Calu3 (cell line): ENCODE measurements at regions not wholly inside any gene's neighbourhood (a gene's known extent, or its start where the extent isn't known, plus 50 kb on each side); places are given as distances from the start of the nearest gene placed in this dataset.

Experiments used
- BruUV-seq: library from RNA; stranded (reverse); fragments of 400-500 nt; replicated peaks from 2 replicates; lab custom pipeline; 2021; lab: Mats Ljungman, UMichigan
- CTCF ChIA-PET: fragments of 300-600 bp; sonication (Branson Sonifier 250); formaldehyde crosslinking; loops from one replicate; lab custom pipeline; 2022; ENCODE audit warnings: antibody characterized with exemption; lab: Charles Lee
- DNase-seq: peaks from one replicate; pipeline ENCODE4 v3.0.0; 2022
- H3K27ac Mint-ChIP-seq: one replicate; pipeline ENCODE4 v1.8.0; 2022; ENCODE audit warnings: mixed read lengths; ENCODE audit not compliant: unreplicated experiment
- H3K27me3 Mint-ChIP-seq: one replicate; pipeline ENCODE4 v1.8.0; 2022; ENCODE audit warnings: mixed read lengths; ENCODE audit not compliant: unreplicated experiment
- H3K36me3 Mint-ChIP-seq: one replicate; pipeline ENCODE4 v1.8.0; 2022; ENCODE audit warnings: mild to moderate bottlenecking, moderate library complexity, mixed read lengths; ENCODE audit not compliant: insufficient read depth, unreplicated experiment
- H3K4me1 Mint-ChIP-seq: one replicate; pipeline ENCODE4 v1.8.0; 2022; ENCODE audit warnings: mild to moderate bottlenecking, low read depth, mixed read lengths; ENCODE audit not compliant: unreplicated experiment
- H3K4me3 Mint-ChIP-seq: one replicate; pipeline ENCODE4 v1.8.0; 2022; ENCODE audit warnings: mild to moderate bottlenecking, low read depth, moderate library complexity, mixed read lengths; ENCODE audit not compliant: unreplicated experiment
- H3K9me3 Mint-ChIP-seq: one replicate; pipeline ENCODE4 v1.8.0; 2022; ENCODE audit warnings: low read depth, mixed read lengths; ENCODE audit not compliant: unreplicated experiment
- intact Hi-C: fragments of 100-400 bp; cut with micrococcal nuclease; formaldehyde crosslinking; loops from one replicate; pipeline ENCODE4 v1.10.0; 2022; ENCODE audit not compliant: unreplicated experiment
- TF ChIP-seq, protein P1 (sequence below): fragments of 200-600 bp; IDR thresholded peaks from one replicate; pipeline ENCODE4 v1.8.0; 2022; ENCODE audit warnings: antibody characterized with exemption; ENCODE audit not compliant: unreplicated experiment

DNA sequence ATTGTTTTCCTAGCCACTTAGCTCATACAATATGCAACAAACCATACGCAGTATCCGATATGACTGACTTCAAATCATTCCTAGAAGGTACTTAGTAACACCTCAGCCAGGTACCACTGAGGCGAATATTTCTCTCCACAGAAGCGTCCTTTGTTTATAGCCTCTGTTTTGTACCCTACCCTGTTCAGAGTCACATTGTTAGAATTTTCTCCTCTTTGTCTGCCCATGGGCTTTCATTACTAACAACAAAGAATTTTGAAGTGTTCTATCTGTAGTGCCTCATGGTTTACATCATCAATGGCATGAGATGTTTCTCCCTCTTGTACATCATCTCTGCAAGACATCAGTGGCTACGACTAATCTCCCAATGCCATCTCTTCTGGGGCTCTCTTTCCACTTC, 212.4 kb upstream of the GLI3 start:
- BruUV-seq: no TSS peak
- Mint-ChIP-seq H3K27ac (no peak overlapping the region), H3K4me1 (no peaks in the 10 kb centered on the region), H3K27me3 (no peaks in the 10 kb centered on the region), H3K36me3 (no peaks in the 10 kb centered on the region), H3K9me3 (peaks cover 32% of the 10 kb centered on the region), H3K4me3 (no peak overlapping the region)
- intact Hi-C loops: no loop called here
- TF ChIP-seq, protein P1, sequence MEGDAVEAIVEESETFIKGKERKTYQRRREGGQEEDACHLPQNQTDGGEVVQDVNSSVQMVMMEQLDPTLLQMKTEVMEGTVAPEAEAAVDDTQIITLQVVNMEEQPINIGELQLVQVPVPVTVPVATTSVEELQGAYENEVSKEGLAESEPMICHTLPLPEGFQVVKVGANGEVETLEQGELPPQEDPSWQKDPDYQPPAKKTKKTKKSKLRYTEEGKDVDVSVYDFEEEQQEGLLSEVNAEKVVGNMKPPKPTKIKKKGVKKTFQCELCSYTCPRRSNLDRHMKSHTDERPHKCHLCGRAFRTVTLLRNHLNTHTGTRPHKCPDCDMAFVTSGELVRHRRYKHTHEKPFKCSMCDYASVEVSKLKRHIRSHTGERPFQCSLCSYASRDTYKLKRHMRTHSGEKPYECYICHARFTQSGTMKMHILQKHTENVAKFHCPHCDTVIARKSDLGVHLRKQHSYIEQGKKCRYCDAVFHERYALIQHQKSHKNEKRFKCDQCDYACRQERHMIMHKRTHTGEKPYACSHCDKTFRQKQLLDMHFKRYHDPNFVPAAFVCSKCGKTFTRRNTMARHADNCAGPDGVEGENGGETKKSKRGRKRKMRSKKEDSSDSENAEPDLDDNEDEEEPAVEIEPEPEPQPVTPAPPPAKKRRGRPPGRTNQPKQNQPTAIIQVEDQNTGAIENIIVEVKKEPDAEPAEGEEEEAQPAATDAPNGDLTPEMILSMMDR: no peak
- CTCF ChIA-PET: no interaction called here
- DNase-seq: no peak

DNA sequence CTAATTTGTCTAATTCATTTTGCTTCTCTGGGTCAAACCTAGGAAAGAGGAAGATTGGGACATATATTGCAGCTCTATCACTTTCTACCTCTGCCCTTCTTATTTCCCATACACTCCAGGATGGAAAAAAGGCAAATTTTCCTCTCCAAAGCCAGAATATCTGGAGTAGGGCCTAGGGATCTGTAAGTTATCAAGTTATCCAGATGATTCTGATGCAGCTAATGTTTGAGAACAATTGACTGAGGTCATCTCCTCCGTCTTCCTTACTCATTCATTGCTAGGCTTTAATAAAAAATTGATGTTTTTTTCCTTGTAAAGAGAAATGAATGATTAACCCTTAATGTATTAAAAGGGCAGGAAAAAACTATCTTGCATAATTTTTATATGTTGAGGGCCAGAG, 211.9 kb upstream of the GLI3 start:
- Mint-ChIP-seq H3K27me3 (no peaks in the 10 kb centered on the region), H3K9me3 (peaks cover 32% of the 10 kb centered on the region), H3K36me3 (no peaks in the 10 kb centered on the region), H3K27ac (no peak overlapping the region), H3K4me3 (no peak overlapping the region), H3K4me1 (no peaks in the 10 kb centered on the region)
- TF ChIP-seq, protein P1: no peak
- intact Hi-C loops: no loop called here
- CTCF ChIA-PET: interaction anchor here (0.6 kb wide), 1 partner anchor 63 kb away, joined by 4 read pairs; no protein-coding TSS in a partner anchor
- DNase-seq: no peak
- BruUV-seq: no TSS peak

DNA sequence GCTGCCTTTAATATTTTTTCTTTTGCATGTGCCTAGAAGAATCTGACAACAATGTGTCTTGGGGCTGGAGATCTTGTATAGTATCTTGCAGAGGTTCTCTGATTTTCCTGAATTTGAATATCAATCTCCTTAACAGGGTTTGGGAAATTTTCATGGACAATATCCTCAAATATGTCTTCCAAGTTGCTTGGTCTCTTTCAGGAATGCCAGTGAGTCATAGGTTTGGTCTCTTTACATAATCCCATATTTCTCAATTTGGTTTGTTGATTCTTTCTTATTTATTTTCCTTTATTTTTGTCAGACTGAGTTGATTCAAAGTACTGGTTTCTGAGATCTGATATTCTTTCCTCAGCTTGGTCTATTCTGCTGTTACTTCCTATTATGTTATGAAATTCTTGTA, 208.7 kb upstream of the GLI3 start:
- Mint-ChIP-seq H3K4me3 (no peak overlapping the region), H3K36me3 (no peaks in the 10 kb centered on the region), H3K27ac (no peak overlapping the region), H3K27me3 (no peaks in the 10 kb centered on the region), H3K9me3 (peaks cover 36% of the 10 kb centered on the region), H3K4me1 (no peaks in the 10 kb centered on the region)
- no TSS peak for BruUV-seq
- CTCF ChIA-PET: no interaction called here
- TF ChIP-seq, protein P1: no peak
- intact Hi-C loops: no loop called here
- DNase-seq: no peak

DNA sequence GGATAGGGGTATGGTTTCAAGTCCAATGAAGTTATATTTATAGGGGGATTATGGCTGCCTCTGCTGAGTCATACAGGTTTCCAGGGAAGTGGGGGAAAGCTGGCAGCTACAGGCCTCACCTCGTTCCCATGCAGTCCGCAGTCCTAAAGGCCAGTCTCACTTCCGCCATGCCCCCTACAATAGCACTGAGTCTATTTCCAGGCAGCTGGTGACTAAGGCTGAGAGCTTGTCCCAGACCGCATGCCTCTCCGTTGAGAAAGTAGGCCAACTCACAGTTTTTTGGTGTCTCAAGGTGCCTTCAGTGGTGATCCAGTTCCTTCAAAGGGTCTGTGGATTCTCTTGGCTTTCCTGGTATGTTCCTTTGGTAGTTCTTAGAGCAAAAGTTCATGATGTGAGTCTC, 203.9 kb upstream of the GLI3 start:
- BruUV-seq: no TSS peak
- Mint-ChIP-seq H3K36me3 (no peaks in the 10 kb centered on the region), H3K9me3 (peaks cover 23% of the 10 kb centered on the region), H3K27me3 (no peaks in the 10 kb centered on the region), H3K4me1 (no peaks in the 10 kb centered on the region), H3K4me3 (no peak overlapping the region), H3K27ac (no peak overlapping the region)
- CTCF ChIA-PET: no interaction called here
- TF ChIP-seq, protein P1: no peak
- DNase-seq: no peak
- intact Hi-C loops: no loop called here
